Hematopoietic multipotent progenitor cell treated with erythropoietin and hydrocortisone succinate and interleukin-3 and kit ligand, for 8 days (in vitro differentiated cells): ENCODE measurements at regions not wholly inside any gene's neighbourhood (a gene's known extent, or its start where the extent isn't known, plus 50 kb on each side); places are given as distances from the start of the nearest gene placed in this dataset.
"Not testable (repeated sequence)": the region's sequence is repeated elsewhere in the genome, so short reads cannot be mapped to it uniquely, and the experiment has no call there.

ENCODE experiments used
- DNase-seq: peaks from one replicate; pipeline ENCODE4 v3.0.0-alpha.2; 2015

- no peak for DNase-seq
Measured at GRCh38 chr18:11506856-11507255, 102.5 kb upstream of the SLC35G4 start.

- no peak for DNase-seq
Measured at GRCh38 chr18:11505993-11506392, 103.4 kb upstream of the SLC35G4 start.

- DNase-seq: no peak
Measured at GRCh38 chr18:11504962-11505361, 104.4 kb upstream of the SLC35G4 start.

- no peak for DNase-seq
Measured at GRCh38 chr18:11502368-11502767, 107.0 kb upstream of the SLC35G4 start.

- DNase-seq: no peak
Measured at GRCh38 chr18:11501352-11501751, 108.0 kb upstream of the SLC35G4 start.

DNA sequence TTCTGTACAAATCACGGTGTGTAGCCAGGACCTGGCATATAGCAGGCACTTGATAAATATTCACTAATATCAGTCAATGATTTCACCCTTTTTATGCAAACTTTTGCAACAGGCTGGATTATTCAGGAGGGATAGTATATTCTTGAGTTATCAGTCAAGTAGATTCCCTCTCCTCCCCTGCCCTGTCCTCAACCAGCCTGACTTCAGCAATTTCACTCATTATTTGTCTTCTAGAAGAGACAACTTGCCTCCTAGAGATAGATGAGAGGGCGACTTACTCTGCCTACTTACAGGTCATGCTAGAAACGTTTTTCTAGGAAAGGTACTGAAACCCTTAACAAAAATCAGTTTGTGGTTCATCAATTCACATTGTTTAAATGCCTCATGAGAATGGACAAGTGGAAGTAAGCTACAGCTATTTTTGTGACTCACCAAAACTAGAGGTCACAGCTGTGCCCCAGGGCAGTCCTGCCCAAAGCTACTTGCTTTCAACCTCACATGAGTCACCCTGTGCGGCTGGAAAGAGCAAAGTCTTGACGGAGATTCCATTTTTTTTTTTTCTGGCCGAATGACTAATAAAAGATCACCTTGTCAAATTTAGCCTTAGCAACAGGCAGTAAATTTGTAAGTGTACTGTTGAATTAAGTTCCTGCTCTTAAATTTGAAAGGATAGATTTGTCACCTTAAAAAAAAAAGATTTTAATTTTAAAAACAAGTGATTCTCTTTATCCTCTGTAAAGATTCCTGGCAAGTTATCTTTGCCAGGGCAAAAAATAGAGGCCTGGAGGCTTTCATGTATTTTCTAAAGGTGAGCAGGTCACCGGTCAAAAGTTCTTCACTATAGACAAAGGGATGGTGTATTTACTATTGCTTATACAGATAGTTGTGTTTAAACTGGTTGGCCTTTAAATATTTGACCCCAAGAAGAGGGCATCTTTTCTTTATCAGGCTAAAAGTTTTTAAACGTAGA, 109.0 kb upstream of the SLC35G4 start:
- no peak for DNase-seq

GRCh38 chr18:11498821-11499220, 110.6 kb upstream of the SLC35G4 start:
- no peak for DNase-seq

DNA sequence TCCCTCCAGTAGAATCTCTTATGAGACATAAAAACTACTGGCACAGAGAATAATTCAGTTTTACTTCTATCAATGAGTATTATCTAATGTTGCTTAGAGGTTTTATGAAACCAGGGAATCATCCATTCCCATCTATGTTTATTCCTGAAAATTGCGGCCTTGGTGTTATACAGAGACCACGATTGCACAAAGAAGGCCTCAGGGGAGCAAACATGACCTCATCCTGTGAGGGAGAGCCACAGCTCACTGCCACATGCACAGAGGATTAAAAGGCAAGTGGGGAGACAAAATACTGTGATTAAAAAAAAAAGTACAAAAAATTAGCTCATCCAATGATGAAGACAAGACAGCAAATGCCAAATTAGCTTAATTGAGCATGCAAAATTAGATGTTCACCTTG, 111.8 kb upstream of the SLC35G4 start:
- DNase-seq: no peak

- DNase-seq: no peak
Measured at GRCh38 chr18:11496526-11497172, 112.7 kb upstream of the SLC35G4 start.

- no peak for DNase-seq
Measured at GRCh38 chr18:11495441-11495840, 114.0 kb upstream of the SLC35G4 start.

DNA sequence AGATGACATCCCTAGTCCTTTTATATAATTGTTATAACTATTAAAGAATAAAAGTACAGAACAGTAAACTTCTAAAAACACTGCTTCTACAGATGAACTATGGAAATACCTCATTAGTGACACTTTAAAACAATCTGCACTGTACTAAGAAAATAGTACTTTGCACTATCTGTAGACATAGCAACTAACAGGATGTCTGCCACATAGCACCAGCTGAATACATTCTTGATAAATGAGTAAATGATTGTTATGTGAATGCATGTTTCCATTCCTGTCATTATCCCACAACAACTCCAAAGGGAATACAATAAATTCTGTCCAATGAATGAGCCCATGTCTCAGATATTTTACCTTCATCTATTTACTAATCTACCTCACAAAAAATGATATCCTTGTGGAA, 115.3 kb upstream of the SLC35G4 start:
- DNase-seq: no peak

DNA sequence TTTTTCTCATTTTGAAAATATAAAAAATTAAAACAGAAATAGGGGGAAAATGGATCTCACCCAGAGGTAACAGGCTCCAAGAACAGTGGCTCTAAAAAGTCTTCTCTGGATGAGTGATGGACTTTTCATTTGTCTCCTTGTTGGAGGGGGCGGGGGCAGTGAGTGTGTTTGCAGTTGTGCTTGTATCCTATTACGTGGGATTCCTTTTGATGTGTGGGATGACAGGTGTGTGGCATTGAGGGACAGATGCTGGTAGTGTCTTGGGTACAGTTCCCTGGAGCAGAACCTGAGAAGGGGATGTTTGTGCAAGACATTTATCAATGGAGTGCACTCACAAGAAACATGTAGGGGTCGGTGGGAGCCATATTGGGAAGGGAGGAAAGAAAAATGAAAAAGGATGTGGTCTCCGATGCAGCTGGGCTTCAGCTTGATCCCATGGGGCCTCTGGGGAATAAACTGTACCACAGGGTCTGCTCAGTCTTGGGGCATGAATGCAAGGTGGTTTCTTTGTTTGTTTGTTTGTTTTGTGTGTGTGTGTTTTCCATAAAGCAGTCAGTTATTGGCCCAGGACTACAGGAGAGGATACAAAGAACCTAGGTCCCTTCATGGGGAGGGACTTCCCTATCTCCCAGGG, 120.0 kb upstream of the SLC35G4 start:
- no peak for DNase-seq

- DNase-seq: no peak
Measured at GRCh38 chr18:11488175-11488574, 121.2 kb upstream of the SLC35G4 start.

- DNase-seq: no peak
Measured at GRCh38 chr18:11487390-11487789, 122.0 kb upstream of the SLC35G4 start.

DNA sequence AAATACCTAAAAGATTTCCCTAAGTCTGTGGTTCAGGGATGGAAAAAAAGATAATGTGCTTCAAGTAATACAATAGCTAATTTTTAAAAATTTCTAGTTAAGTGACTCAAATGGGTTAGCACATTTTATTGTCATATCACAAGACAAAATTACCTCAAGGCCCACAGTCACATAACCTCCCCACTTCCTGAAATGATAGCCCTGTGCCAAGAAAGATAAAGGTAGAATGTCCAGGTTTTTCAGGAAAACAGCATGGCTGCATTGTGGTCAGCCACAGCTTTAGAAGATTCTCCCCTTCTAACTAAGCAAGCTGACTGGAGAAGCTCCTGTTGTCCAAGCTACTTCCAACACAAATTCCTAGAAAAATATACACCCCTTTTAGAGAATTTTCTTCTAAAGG, 127.1 kb upstream of the SLC35G4 start:
- no peak for DNase-seq

- no peak for DNase-seq
Measured at GRCh38 chr18:11480692-11481091, 128.7 kb upstream of the SLC35G4 start.

DNA sequence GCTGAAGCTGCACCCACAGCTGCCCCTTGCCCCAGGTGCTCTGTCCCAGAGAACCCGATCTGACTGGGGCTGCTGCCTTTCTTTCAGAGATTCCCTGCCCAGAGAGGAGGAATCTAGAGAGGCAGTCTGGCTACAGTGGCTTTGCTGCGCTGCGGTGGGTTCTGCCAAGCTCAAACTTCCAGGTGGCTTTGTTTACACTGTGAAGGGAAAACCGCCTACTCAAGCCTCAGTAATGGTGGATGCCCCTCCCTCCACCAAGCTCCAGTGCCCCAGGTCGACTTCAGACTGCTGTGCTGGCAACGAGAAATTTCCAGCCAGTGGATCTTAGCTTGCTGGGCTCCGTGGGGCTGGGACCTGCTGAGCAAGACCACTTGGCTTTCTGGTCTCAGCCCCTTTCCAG, 130.4 kb upstream of the SLC35G4 start:
- not testable (repeated sequence) for DNase-seq

DNA sequence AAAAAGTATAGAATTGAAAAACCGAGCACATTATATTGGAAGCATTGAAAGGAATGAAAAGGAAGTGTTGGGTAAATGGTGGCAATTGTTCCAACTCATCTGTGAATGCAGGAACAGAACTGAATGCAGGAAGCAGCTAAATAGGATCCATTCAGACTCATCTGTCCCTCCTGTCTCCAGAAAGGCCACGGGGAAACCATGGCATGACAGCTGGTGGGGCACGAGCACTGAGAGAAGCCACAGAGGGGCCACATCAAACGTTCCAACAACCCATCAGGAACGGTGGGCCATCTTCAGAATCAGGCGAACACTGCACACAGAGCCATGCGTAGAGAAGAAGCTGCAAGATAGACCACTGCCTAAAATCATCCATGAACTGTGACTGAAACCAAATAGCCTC, 138.5 kb upstream of the SLC35G4 start:
- no peak for DNase-seq

DNA sequence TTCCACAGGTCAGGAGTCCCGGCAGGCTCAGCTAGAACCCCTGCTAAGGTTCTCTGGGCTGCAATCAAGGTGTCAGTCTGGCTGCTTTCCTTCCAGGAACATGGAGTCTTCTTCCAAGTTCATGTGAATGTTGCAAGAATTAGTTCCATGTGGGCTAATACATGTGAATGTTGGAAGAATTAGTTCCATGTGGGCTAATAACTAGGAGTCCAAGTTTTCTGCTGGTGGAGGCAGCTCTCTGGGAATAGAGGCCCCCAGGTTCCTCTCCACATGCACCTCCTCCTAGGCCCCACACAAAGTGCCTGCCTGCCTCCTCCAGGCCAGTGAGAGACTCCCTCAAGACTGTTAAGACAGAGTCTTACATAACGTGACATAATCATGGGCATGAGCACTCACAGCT, 140.8 kb upstream of the SLC35G4 start:
- no peak for DNase-seq

DNA sequence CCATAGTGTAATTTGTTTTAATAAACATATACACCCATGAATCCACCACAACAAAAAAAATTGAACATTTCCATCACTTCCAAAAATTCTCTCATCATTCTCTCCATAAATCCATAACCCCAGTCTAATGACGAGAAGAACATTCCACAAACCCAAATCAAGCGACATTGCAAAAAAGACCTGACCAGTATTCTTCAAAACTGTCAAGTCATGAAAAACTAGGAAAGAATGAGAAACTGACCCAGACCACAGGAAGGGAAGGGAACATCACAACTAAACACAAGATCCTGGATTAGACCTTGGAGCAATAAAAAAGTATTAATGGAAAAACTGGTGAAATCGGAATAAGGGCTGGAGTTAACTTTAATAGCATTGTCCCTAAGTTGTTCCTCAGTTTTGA, 141.3 kb upstream of the SLC35G4 start:
- no peak for DNase-seq

DNA sequence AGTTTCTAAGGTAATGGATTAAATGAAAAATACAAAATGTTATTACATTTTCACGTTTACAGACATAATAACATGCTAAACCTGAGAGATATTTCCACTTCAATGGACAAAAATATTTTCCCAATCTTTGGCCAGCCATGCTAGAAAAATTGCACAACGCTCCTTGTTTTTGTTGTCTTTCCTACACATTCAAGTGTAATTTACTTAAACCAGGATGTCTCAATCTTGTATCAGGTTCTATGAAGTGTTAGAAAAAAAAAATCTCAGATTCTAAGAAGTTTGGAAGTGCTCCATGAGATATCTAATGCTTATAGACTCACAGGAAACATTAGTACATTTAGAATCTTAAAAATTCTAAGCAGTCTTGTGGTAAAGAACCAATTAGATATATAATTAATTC, 141.8 kb upstream of the SLC35G4 start:
- DNase-seq: no peak

- no peak for DNase-seq
Measured at GRCh38 chr18:11464129-11464528, 145.3 kb upstream of the SLC35G4 start.

DNA sequence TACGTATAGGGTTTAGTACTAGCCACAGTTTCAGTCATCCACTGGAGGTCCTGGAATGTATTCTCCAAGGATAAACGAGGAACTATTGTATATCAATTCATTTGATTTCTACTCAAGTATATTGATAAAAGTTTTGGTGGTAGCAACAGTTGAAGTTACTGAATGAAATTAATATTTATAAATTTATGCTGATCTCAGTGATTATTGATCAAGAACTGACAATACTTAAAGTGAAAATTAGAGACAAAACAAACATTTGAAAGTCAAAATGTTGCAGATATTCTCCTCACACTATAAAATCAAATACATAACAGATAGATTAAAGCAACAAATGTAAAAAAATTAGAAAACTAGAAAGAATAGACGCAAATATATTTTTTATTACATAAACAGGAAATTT, 150.9 kb upstream of the SLC35G4 start:
- no peak for DNase-seq

DNA sequence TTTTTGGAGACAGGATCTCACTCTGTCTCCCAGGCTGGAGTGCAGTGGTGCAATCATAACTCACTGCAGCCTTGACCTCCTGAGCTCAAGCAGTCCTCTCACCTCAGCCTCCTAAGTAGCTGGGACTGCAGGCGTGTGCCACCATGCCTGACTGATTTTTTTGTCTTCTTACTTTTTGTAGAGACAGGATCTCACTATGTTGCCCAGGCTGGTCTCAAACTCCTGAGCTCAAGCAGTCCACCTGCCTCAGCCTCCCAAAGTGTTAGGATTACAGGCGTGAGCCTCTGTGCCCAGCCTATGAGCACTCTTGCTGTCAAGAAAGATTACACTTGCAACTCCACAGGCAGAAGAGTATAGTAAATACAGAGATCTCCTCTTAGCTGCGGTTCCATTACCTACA, 151.5 kb upstream of the SLC35G4 start:
- DNase-seq: not testable (repeated sequence)
